Peyer's patch (tissue), 4 donors: ENCODE measurements at regions not wholly inside any gene's neighbourhood (a gene's known extent, or its start where the extent isn't known, plus 50 kb on each side); places are given as distances from the start of the nearest gene placed in this dataset.

Experiments used
- DNase-seq, 3 donors: peaks; one replicate each; pipeline ENCODE4 v3.0.0-alpha.2; 2017 to 2019
- H3K27ac ChIP-seq, 4 donors: fragments of 200-600 bp; sonication (generic); one replicate each; pipeline ENCODE4 v1.5.1; 2016 to 2019
- H3K27me3 ChIP-seq, 2 donors: fragments of 200-600 bp; sonication (generic); one replicate each; pipeline ENCODE4 v1.5.1; 2019
- H3K36me3 ChIP-seq, 3 donors: fragments of 200-600 bp; sonication (generic); one replicate each; pipeline ENCODE4 v1.5.1; 2016 to 2019
- H3K4me1 ChIP-seq, 4 donors: fragments of 200-600 bp; sonication (generic); one replicate each; pipeline ENCODE4 v1.5.1; 2016 to 2019
- H3K4me3 ChIP-seq, 4 donors: fragments of 200-600 bp; sonication (generic); 1 replicate in 3 of 4; 2 replicates in 1 of 4; pipeline ENCODE4 v1.5.1; 2016 to 2019; ENCODE audit warnings: mild to moderate bottlenecking in 1 of 4
- H3K9me3 ChIP-seq, 4 donors: fragments of 200-600 bp; sonication (generic); one replicate each; pipeline ENCODE4 v1.5.1; 2016 to 2019; ENCODE audit warnings: mild to moderate bottlenecking in 1 of 4
- POLR2A ChIP-seq, 2 donors: fragments of 450-650 bp; IDR thresholded peaks; one replicate each; pipeline ENCODE4 v1.5.1; 2017; ENCODE audit warnings: antibody characterized with exemption in 2 of 2, mild to moderate bottlenecking in 2 of 2, moderate library complexity in 2 of 2
- TF ChIP-seq, protein P1 (sequence below), 6 experiments: fragments of 450-650 bp in 4 of 6; fragments of 200-600 bp in 2 of 6; sonication (generic) in 1 of 6; IDR thresholded peaks; one replicate each; pipeline ENCODE4 v1.5.1; 2017 to 2019; ENCODE audit warnings: antibody characterized with exemption in 6 of 6, mild to moderate bottlenecking in 3 of 6, moderate library complexity in 1 of 6

- TF ChIP-seq, protein P1, sequence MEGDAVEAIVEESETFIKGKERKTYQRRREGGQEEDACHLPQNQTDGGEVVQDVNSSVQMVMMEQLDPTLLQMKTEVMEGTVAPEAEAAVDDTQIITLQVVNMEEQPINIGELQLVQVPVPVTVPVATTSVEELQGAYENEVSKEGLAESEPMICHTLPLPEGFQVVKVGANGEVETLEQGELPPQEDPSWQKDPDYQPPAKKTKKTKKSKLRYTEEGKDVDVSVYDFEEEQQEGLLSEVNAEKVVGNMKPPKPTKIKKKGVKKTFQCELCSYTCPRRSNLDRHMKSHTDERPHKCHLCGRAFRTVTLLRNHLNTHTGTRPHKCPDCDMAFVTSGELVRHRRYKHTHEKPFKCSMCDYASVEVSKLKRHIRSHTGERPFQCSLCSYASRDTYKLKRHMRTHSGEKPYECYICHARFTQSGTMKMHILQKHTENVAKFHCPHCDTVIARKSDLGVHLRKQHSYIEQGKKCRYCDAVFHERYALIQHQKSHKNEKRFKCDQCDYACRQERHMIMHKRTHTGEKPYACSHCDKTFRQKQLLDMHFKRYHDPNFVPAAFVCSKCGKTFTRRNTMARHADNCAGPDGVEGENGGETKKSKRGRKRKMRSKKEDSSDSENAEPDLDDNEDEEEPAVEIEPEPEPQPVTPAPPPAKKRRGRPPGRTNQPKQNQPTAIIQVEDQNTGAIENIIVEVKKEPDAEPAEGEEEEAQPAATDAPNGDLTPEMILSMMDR (IDR thresholded peaks at IDR 0.05), result no peak
- no peak for TF ChIP-seq POLR2A (IDR thresholded peaks at IDR 0.05)
- Histone ChIP-seq H3K36me3 (no peaks in the 10 kb centered on the region), H3K4me1 (no peaks in the 10 kb centered on the region), H3K27me3 (no peaks in the 10 kb centered on the region), H3K4me3 (no peak overlapping the region), H3K27ac (no peak overlapping the region), H3K9me3 (peaks cover 0 to 4% (median 0%) of the 10 kb centered on the region in 4 donors)
- no peak for DNase-seq
Measured at GRCh38 chr20:48563191-48563870, 264.5 kb downstream of the PREX1 start.

- Histone ChIP-seq H3K27ac (no peak overlapping the region), H3K4me3 (no peak overlapping the region), H3K4me1 (no peaks in the 10 kb centered on the region), H3K9me3 (peaks cover 0 to 4% (median 0%) of the 10 kb centered on the region in 4 donors), H3K36me3 (no peaks in the 10 kb centered on the region), H3K27me3 (no peaks in the 10 kb centered on the region)
- no peak for DNase-seq
- no peak for TF ChIP-seq POLR2A (IDR thresholded peaks at IDR 0.05)
- TF ChIP-seq, protein P1 (IDR thresholded peaks at IDR 0.05), result no peak
Measured at GRCh38 chr20:48562586-48563116, 265.1 kb downstream of the PREX1 start.

DNA sequence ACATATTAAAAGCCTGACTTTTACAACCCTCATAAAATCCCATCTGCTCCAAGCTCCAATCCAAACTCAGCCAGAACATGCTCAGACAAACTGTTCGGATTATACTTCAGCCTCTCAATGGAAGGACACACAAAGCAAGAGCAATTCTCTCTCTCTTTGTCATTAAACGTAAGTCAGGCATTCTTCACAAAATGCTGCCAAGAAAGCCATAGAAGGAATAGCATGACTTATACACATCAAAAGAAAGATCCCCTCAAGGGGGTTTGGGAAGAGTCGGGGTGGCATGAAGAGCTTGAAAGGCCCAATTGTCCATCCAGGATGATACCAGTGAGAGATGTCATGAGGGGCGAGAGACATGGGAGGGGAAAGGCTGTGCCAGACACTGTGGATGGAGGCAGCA, 268.9 kb downstream of the PREX1 start:
- no peaks in the 10 kb centered on the region for H3K9me3 ChIP-seq
- no peaks in the 10 kb centered on the region for H3K36me3 ChIP-seq
- no peak overlapping the region for H3K27ac ChIP-seq
- DNase-seq, result no peak
- no peaks in the 10 kb centered on the region for H3K27me3 ChIP-seq
- no peak overlapping the region for H3K4me3 ChIP-seq
- no peaks in the 10 kb centered on the region for H3K4me1 ChIP-seq
- TF ChIP-seq, protein P1 (IDR thresholded peaks at IDR 0.05), result no peak
- no peak for TF ChIP-seq POLR2A (IDR thresholded peaks at IDR 0.05)

DNA sequence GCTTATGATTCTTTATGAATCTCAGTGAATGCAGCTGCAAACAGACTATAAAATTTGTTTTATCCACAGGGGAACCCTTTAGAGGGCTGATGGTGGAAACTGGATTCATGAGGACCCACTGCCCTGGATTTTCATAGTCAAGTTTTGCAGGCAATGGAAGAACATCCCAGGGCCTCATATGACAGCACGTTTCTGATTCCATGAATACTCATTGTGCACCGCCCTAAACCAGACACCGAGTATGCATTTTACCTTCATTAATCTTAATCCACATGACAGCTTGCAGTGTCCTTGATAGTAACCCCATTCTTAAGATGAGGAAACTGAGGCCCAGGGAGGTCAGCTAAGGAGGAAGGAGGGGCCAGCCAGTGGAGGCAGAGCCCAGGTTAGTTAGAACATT, 270.4 kb downstream of the PREX1 start:
- Histone ChIP-seq H3K36me3 (no peaks in the 10 kb centered on the region), H3K27ac (no peak overlapping the region), H3K4me1 (no peaks in the 10 kb centered on the region), H3K9me3 (no peaks in the 10 kb centered on the region), H3K4me3 (no peak overlapping the region), H3K27me3 (no peaks in the 10 kb centered on the region)
- no peak for DNase-seq
- TF ChIP-seq POLR2A (IDR thresholded peaks at IDR 0.05), result no peak
- TF ChIP-seq, protein P1 (IDR thresholded peaks at IDR 0.05), result no peak

- TF ChIP-seq POLR2A (IDR thresholded peaks at IDR 0.05), result no peak
- TF ChIP-seq, protein P1 (IDR thresholded peaks at IDR 0.05), result no peak
- Histone ChIP-seq H3K36me3 (no peaks in the 10 kb centered on the region), H3K27ac (no peak overlapping the region), H3K9me3 (no peaks in the 10 kb centered on the region), H3K4me3 (no peak overlapping the region), H3K4me1 (no peaks in the 10 kb centered on the region), H3K27me3 (no peaks in the 10 kb centered on the region)
- no peak for DNase-seq
Measured at GRCh38 chr20:48556956-48557355, 270.8 kb downstream of the PREX1 start.
